ENCODE measurements at regions not wholly inside any gene's neighbourhood (a gene's known extent, or its start where the extent isn't known, plus 50 kb on each side); places are given as distances from the start of the nearest gene placed in this dataset.

DNA sequence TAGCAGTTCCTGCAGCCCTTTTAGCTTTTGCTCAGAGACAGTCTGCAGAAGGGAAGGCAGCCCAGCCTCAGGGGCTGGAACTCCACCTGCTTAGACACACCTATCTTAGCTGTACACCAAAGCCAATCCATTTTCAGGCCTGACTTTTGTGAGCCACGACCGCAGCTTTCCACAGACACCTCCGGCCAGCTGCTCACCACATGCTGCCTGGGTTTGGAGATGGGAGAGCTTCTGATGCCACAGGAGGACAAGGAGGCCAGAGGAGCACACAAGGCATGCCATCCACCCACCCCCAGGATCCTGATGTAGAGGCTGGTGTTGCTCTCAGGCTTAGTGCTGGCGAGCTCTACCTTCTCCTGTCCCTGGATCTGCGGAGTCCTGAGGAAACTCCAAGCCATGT lies 141.8 kb upstream of the NALF2 start:
- H3K27ac Mint-ChIP-seq = no peak overlapping the region

DNA sequence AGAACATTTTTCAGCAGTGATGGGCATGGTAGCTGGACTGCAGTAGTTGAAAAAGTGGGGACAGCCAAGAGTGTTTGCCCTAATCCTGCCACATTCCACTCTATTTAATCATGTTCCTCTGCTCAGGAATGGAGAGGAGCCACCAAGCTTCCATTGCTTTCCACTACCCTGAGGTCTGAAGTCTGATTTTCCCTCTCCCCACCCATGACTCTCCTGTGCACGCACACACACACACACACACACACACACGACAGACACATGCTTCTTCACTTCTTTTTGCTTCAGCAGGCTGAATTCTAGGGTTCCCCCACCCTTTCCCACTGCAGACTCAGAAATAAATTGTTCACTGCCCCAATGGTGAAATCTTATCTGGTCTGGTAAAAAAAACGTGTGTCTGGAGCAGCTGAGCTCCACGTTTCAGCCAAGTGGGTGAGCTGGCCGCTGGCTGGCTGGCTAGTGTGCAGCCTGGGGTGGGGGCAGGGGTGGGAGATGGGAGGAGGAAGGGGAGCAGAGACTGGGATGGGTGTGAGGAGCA lies 142.7 kb upstream of the NALF2 start:
- Histone ChIP-seq H3K27me3 (ENCODE audit: control insufficient read depth in 1 of 2, insufficient read depth in 2 of 2, low read length in 2 of 2) (no peaks in the 10 kb centered on the region), H3K9me3 (ENCODE audit: control insufficient read depth in 1 of 2, insufficient read depth in 1 of 2, low read length in 2 of 2) (no peaks in the 10 kb centered on the region), H3K36me3 (ENCODE audit: insufficient read depth, low read length) (no peaks in the 10 kb centered on the region), H3K4me1 (ENCODE audit: insufficient read depth, low read length) (no peaks in the 10 kb centered on the region), H3K27ac (ENCODE audit: low read depth in 1 of 2, low read length in 2 of 2) (no peak overlapping the region), H3K4me3 (ENCODE audit: low read length) (no peak overlapping the region)
- ATAC-seq (ENCODE audit: poor library complexity) = no peak
- H3K9me3 Mint-ChIP-seq = no peaks in the 10 kb centered on the region
- no peak overlapping the region for H3K4me3 Mint-ChIP-seq
- TF ChIP-seq, protein P1, sequence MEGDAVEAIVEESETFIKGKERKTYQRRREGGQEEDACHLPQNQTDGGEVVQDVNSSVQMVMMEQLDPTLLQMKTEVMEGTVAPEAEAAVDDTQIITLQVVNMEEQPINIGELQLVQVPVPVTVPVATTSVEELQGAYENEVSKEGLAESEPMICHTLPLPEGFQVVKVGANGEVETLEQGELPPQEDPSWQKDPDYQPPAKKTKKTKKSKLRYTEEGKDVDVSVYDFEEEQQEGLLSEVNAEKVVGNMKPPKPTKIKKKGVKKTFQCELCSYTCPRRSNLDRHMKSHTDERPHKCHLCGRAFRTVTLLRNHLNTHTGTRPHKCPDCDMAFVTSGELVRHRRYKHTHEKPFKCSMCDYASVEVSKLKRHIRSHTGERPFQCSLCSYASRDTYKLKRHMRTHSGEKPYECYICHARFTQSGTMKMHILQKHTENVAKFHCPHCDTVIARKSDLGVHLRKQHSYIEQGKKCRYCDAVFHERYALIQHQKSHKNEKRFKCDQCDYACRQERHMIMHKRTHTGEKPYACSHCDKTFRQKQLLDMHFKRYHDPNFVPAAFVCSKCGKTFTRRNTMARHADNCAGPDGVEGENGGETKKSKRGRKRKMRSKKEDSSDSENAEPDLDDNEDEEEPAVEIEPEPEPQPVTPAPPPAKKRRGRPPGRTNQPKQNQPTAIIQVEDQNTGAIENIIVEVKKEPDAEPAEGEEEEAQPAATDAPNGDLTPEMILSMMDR (IDR thresholded peaks at IDR 0.05) = no peak
- no peaks in the 10 kb centered on the region for H3K27me3 Mint-ChIP-seq
- no peak overlapping the region for H3K27ac Mint-ChIP-seq
- H3K36me3 Mint-ChIP-seq (ENCODE audit: low read depth) = no peaks in the 10 kb centered on the region
- ChIA-PET CTCF (no interaction called here), POLR2A (no interaction called here)
- DNase-seq = no peak
- intact Hi-C loops (cut with DNase I, micrococcal nuclease) = no loop called here
- no peaks in the 10 kb centered on the region for H3K4me1 Mint-ChIP-seq (ENCODE audit: low read depth)

More for the DNA sequence above, 141.8 kb upstream of the NALF2 start:
- H3K4me1 ChIP-seq (ENCODE audit: insufficient read depth, low read length) = no peaks in the 10 kb centered on the region
- Mint-ChIP-seq H3K9me3 (no peaks in the 10 kb centered on the region), H3K4me3 (no peak overlapping the region), H3K4me1 (ENCODE audit: low read depth) (no peaks in the 10 kb centered on the region), H3K36me3 (ENCODE audit: low read depth) (no peaks in the 10 kb centered on the region), H3K27me3 (no peaks in the 10 kb centered on the region)
- TF ChIP-seq, protein P1 (IDR thresholded peaks at IDR 0.05) = no peak
- no peaks in the 10 kb centered on the region for H3K9me3 ChIP-seq (ENCODE audit: control insufficient read depth in 1 of 2, insufficient read depth in 1 of 2, low read length in 2 of 2)
- no peak overlapping the region for H3K4me3 ChIP-seq (ENCODE audit: low read length)
- intact Hi-C loops (cut with DNase I, micrococcal nuclease) = no loop called here
- H3K27ac ChIP-seq (ENCODE audit: low read depth in 1 of 2, low read length in 2 of 2) = no peak overlapping the region
- no peaks in the 10 kb centered on the region for H3K36me3 ChIP-seq (ENCODE audit: insufficient read depth, low read length)
- ChIA-PET CTCF (no interaction called here), POLR2A (no interaction called here)
- DNase-seq = no peak
- no peak for ATAC-seq (ENCODE audit: poor library complexity)
- no peaks in the 10 kb centered on the region for H3K27me3 ChIP-seq (ENCODE audit: control insufficient read depth in 1 of 2, insufficient read depth in 2 of 2, low read length in 2 of 2)

- H3K4me3 ChIP-seq (ENCODE audit: low read length) = no peak overlapping the region
- no peaks in the 10 kb centered on the region for H3K4me1 ChIP-seq (ENCODE audit: insufficient read depth, low read length)
- intact Hi-C loops (cut with DNase I, micrococcal nuclease) = no loop called here
- H3K27me3 ChIP-seq (ENCODE audit: control insufficient read depth in 1 of 2, insufficient read depth in 2 of 2, low read length in 2 of 2) = no peaks in the 10 kb centered on the region
- peaks cover 3% of the 10 kb centered on the region for H3K9me3 Mint-ChIP-seq
- no peaks in the 10 kb centered on the region for H3K4me1 Mint-ChIP-seq (ENCODE audit: low read depth)
- TF ChIP-seq, protein P1 (IDR thresholded peaks at IDR 0.05) = no peak
- H3K36me3 Mint-ChIP-seq (ENCODE audit: low read depth) = no peaks in the 10 kb centered on the region
- H3K27me3 Mint-ChIP-seq = no peaks in the 10 kb centered on the region
- no peak overlapping the region for H3K4me3 Mint-ChIP-seq
- CTCF ChIA-PET = no interaction called here
- H3K27ac ChIP-seq (ENCODE audit: low read depth in 1 of 2, low read length in 2 of 2) = no peak overlapping the region
- ATAC-seq (ENCODE audit: poor library complexity) (no peak), DNase-seq (no peak)
- H3K36me3 ChIP-seq (ENCODE audit: insufficient read depth, low read length) = no peaks in the 10 kb centered on the region
- no peaks in the 10 kb centered on the region for H3K9me3 ChIP-seq (ENCODE audit: control insufficient read depth in 1 of 2, insufficient read depth in 1 of 2, low read length in 2 of 2)
- POLR2A ChIA-PET = no interaction called here
- H3K27ac Mint-ChIP-seq = no peak overlapping the region
Observed at GRCh38 chrX:69357317-69357716, 146.8 kb upstream of the NALF2 start.
